ENCODE measurements at regions not wholly inside any gene's neighbourhood (a gene's known extent, or its start where the extent isn't known, plus 50 kb on each side); places are given as distances from the start of the nearest gene placed in this dataset.

DNA sequence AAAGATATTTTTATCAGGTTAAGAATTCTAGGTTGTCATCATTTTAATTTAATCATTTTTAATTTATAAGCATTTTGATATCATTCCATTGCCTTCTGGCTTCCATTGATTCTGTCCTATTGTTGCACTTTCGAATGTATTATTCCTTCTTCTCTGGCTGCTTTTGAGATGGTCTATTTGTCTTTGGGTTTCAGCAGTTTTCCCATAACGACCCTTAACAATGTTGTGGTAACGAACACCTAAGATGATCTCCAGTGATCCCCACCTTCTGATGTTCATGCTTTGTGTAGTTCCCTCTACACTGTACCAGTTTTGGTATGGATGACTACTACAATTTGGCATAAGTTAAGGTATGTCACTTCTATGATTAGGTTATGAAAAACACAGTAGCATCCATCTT, 59.9 kb downstream of the MINAR1 start:
- no peak for TF ChIP-seq POLR2A (IDR thresholded peaks at IDR 0.05; ENCODE audit: extremely low read depth, insufficient read length)
- TF ChIP-seq, protein P1, sequence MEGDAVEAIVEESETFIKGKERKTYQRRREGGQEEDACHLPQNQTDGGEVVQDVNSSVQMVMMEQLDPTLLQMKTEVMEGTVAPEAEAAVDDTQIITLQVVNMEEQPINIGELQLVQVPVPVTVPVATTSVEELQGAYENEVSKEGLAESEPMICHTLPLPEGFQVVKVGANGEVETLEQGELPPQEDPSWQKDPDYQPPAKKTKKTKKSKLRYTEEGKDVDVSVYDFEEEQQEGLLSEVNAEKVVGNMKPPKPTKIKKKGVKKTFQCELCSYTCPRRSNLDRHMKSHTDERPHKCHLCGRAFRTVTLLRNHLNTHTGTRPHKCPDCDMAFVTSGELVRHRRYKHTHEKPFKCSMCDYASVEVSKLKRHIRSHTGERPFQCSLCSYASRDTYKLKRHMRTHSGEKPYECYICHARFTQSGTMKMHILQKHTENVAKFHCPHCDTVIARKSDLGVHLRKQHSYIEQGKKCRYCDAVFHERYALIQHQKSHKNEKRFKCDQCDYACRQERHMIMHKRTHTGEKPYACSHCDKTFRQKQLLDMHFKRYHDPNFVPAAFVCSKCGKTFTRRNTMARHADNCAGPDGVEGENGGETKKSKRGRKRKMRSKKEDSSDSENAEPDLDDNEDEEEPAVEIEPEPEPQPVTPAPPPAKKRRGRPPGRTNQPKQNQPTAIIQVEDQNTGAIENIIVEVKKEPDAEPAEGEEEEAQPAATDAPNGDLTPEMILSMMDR (IDR thresholded peaks at IDR 0.05; ENCODE audit: low read depth, low read length) = no peak
- no peak overlapping the region for H3K4me3 ChIP-seq (ENCODE audit: low read depth, low read length)
- DNase-seq (ENCODE audit: low read depth) = no peak

GRCh38 chr15:79494384-79494909, 62.3 kb downstream of the MINAR1 start:
- no peak for DNase-seq (ENCODE audit: low read depth)
- TF ChIP-seq, protein P2, sequence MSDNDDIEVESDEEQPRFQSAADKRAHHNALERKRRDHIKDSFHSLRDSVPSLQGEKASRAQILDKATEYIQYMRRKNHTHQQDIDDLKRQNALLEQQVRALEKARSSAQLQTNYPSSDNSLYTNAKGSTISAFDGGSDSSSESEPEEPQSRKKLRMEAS (IDR thresholded peaks at IDR 0.05; ENCODE audit: low read depth, low read length) = no peak
- TF ChIP-seq, protein P1 (IDR thresholded peaks at IDR 0.05; ENCODE audit: low read depth, low read length) = no peak
- TF ChIP-seq POLR2A (IDR thresholded peaks at IDR 0.05; ENCODE audit: extremely low read depth, insufficient read length) (no peak), MYC (IDR thresholded peaks at IDR 0.05; ENCODE audit: low read depth, low read length) (no peak)
- H3K4me3 ChIP-seq (ENCODE audit: low read depth, low read length) = no peak overlapping the region

- no peak overlapping the region for H3K4me3 ChIP-seq (ENCODE audit: low read depth, low read length)
- TF ChIP-seq, protein P1 (IDR thresholded peaks at IDR 0.05; ENCODE audit: low read depth, low read length) = no peak
- no peak for TF ChIP-seq POLR2A (IDR thresholded peaks at IDR 0.05; ENCODE audit: extremely low read depth, insufficient read length)
- TF ChIP-seq, protein P2 (IDR thresholded peaks at IDR 0.05; ENCODE audit: low read depth, low read length) = no peak
- no peak for TF ChIP-seq MYC (IDR thresholded peaks at IDR 0.05; ENCODE audit: low read depth, low read length)
- no peak for DNase-seq (ENCODE audit: low read depth)
Measured at GRCh38 chr15:79494963-79495755, 63.0 kb downstream of the MINAR1 start.

DNA sequence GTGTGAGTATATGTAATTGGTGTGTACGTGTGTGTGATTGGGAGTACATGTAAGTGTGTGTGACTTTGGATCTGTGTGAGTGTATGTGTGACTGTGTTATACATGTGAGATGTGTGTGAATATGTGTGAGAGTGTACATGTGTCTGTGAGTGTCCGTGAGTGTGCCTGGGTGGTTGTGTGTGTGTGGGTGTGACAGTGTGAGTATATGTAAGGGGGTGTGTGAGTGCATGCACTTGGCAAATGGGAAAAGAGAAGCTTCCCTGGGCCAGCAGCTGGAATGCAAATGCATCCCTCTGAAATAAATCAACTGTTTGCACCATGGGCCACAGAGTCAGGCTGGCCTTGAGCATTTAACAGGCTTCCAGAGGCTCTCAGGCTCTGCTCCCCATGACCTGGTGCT, 63.6 kb downstream of the MINAR1 start:
- no peak for TF ChIP-seq POLR2A (IDR thresholded peaks at IDR 0.05; ENCODE audit: extremely low read depth, insufficient read length)
- no peak for TF ChIP-seq MYC (IDR thresholded peaks at IDR 0.05; ENCODE audit: low read depth, low read length)
- TF ChIP-seq, protein P2 (IDR thresholded peaks at IDR 0.05; ENCODE audit: low read depth, low read length) = no peak
- TF ChIP-seq, protein P1 (IDR thresholded peaks at IDR 0.05; ENCODE audit: low read depth, low read length) = no peak
- no peak for DNase-seq (ENCODE audit: low read depth)
- no peak overlapping the region for H3K4me3 ChIP-seq (ENCODE audit: low read depth, low read length)

- H3K4me3 ChIP-seq (ENCODE audit: low read depth, low read length) = no peak overlapping the region
- DNase-seq (ENCODE audit: low read depth) = no peak
- TF ChIP-seq, protein P2 (IDR thresholded peaks at IDR 0.05; ENCODE audit: low read depth, low read length) = no peak
- TF ChIP-seq POLR2A (IDR thresholded peaks at IDR 0.05; ENCODE audit: extremely low read depth, insufficient read length) = no peak
- TF ChIP-seq, protein P1 (IDR thresholded peaks at IDR 0.05; ENCODE audit: low read depth, low read length) = no peak
- no peak for TF ChIP-seq MYC (IDR thresholded peaks at IDR 0.05; ENCODE audit: low read depth, low read length)
Measured at GRCh38 chr15:79496838-79497237, 64.7 kb downstream of the MINAR1 start.
